Thyroid gland (tissue), 4 donors: ENCODE measurements at regions not wholly inside any gene's neighbourhood (a gene's known extent, or its start where the extent isn't known, plus 50 kb on each side); places are given as distances from the start of the nearest gene placed in this dataset.

Experiments used
- POLR2A ChIP-seq, 2 donors: fragments of 450-650 bp; IDR thresholded peaks; one replicate each; pipeline ENCODE4 v1.6.1; 2017; ENCODE audit warnings: antibody characterized with exemption in 2 of 2, mild to moderate bottlenecking in 2 of 2, moderate library complexity in 1 of 2
- TF ChIP-seq, protein P1 (sequence below), 6 experiments: fragments of 200-600 bp in 3 of 6; fragments of 450-650 bp in 3 of 6; sonication (generic) in 3 of 6; IDR thresholded peaks; one replicate each; pipeline ENCODE4 v1.5.1; 2016 to 2019; ENCODE audit warnings: antibody characterized with exemption in 6 of 6, mild to moderate bottlenecking in 2 of 6, inconsistent platforms in 1 of 6, moderate library complexity in 1 of 6

DNA sequence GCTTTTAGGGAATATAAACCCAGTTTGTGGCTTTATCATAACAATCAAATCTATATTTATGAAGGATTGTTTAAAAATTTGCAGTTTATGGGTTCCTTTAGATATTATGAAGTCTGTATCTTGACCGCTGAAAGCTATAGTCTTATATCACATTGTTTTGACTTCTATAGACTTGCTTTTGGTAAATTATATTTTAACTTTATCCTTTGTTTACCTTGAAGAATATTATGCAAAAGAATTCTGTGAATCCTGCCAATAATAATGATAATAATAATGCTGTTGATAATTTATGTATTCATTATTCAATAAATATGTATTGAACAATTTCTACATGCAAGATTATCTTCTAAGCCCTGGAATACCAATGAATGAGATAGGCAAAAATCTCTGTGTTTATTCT, 101.9 kb upstream of the MTPN start:
- TF ChIP-seq POLR2A (IDR thresholded peaks at IDR 0.05): no peak
- TF ChIP-seq, protein P1, sequence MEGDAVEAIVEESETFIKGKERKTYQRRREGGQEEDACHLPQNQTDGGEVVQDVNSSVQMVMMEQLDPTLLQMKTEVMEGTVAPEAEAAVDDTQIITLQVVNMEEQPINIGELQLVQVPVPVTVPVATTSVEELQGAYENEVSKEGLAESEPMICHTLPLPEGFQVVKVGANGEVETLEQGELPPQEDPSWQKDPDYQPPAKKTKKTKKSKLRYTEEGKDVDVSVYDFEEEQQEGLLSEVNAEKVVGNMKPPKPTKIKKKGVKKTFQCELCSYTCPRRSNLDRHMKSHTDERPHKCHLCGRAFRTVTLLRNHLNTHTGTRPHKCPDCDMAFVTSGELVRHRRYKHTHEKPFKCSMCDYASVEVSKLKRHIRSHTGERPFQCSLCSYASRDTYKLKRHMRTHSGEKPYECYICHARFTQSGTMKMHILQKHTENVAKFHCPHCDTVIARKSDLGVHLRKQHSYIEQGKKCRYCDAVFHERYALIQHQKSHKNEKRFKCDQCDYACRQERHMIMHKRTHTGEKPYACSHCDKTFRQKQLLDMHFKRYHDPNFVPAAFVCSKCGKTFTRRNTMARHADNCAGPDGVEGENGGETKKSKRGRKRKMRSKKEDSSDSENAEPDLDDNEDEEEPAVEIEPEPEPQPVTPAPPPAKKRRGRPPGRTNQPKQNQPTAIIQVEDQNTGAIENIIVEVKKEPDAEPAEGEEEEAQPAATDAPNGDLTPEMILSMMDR (IDR thresholded peaks at IDR 0.05): no peak
